IMR-90 (cell line): ENCODE measurements at regions not wholly inside any gene's neighbourhood (a gene's known extent, or its start where the extent isn't known, plus 50 kb on each side); places are given as distances from the start of the nearest gene placed in this dataset.

Source experiments
- BHLHE40 ChIP-seq: fragments of 150-350 bp; IDR thresholded peaks from 2 replicates; pipeline ENCODE4 v1.6.1; 2016; ENCODE audit warnings: mild to moderate bottlenecking, low read depth, low read length
- CHD1 ChIP-seq: IDR thresholded peaks from 2 replicates; pipeline ENCODE4 v1.6.1; 2012; ENCODE audit warnings: low read depth, low read length, improper control_type of control experiment
- CTCF ChIP-seq: conservative IDR thresholded peaks from 2 replicates; pipeline ENCODE4 v1.5.1; 2012; ENCODE audit warnings: mild to moderate bottlenecking, low read depth, low read length, improper control_type of control experiment
- POLR2A ChIP-seq: IDR thresholded peaks from 2 replicates; pipeline ENCODE4 v1.6.1; 2012; ENCODE audit warnings: mild to moderate bottlenecking, low read depth, low read length

- TF ChIP-seq CTCF (no peak), BHLHE40 (no peak), POLR2A (no peak), CHD1 (no peak)
Observed at GRCh38 chr2:172205292-172205691, 102.6 kb upstream of the DLX2 start.
